Psoas muscle (tissue), 7 donors: ENCODE measurements at regions not wholly inside any gene's neighbourhood (a gene's known extent, or its start where the extent isn't known, plus 50 kb on each side); places are given as distances from the start of the nearest gene placed in this dataset.

ENCODE experiments used
- ATAC-seq, 4 donors: fragments of 200-7000 bp; cut with Tn5 transposase; one replicate each; pipeline ENCODE4 v1.9.1; 2020; ENCODE audit warnings: moderate library complexity in 3 of 4, mild to moderate bottlenecking in 2 of 4
- DNase-seq, 2 donors: peaks; one replicate each; pipeline ENCODE4 v3.0.0-alpha.2; 2020
- H3K27ac ChIP-seq: fragments of 200-600 bp; one replicate; pipeline ENCODE4 v1.8.0; 2022
- H3K27me3 ChIP-seq, 3 donors: fragments of 200-600 bp in 1 of 3; one replicate each; pipeline versions ENCODE4 v1.6.1 to v1.8.0; 2013 to 2022; ENCODE audit warnings: low read length in 2 of 3, mild to moderate bottlenecking in 2 of 3, moderate library complexity in 1 of 3; ENCODE audit not compliant: insufficient read depth in 3 of 3
- H3K36me3 ChIP-seq, 2 donors: fragments of 200-600 bp in 1 of 2; one replicate each; pipeline versions ENCODE4 v1.6.1 to v1.8.0; 2013 to 2022; ENCODE audit warnings: low read depth in 1 of 2, mild to moderate bottlenecking in 1 of 2, moderate library complexity in 1 of 2; ENCODE audit not compliant: insufficient read depth in 1 of 2
- H3K4me1 ChIP-seq: fragments of 200-600 bp; one replicate; pipeline ENCODE4 v1.8.0; 2022
- H3K4me3 ChIP-seq: fragments of 200-600 bp; one replicate; pipeline ENCODE4 v1.8.0; 2022; ENCODE audit warnings: mild to moderate bottlenecking
- H3K9me3 ChIP-seq: fragments of 200-600 bp; one replicate; pipeline ENCODE4 v1.8.0; 2022
- WGBS, 3 donors: extraction: QIAGEN DNeasy Blood & Tissue Kit; methylation state at CpG; one replicate each; pipeline versions ENCODE4 v1.1.6 to v1.1.7; 2013; 5-methylcytosine and 5-hydroxymethylcytosine counted together
- intact Hi-C, 2 donors: fragments of 100-400 bp; cut with DNase I; formaldehyde crosslinking; loops; one replicate each; pipeline versions ENCODE4 v1.11.0 to v1.14.2; 2022
- TF ChIP-seq, protein P1 (sequence below): fragments of 200-600 bp; IDR thresholded peaks from one replicate; pipeline ENCODE4 v1.8.0; 2022; ENCODE audit warnings: antibody characterized with exemption
- donor health status: healthy with polysubstance abuse.
- donor health status: DM: no; HTN: no; CAD: no; lungs with moderate emphysema.
- donor health status: Bipolar disorder and iron deficiency.
- donor health status: healthy.
- donor health status: DM: yes; HTN: yes; CAD: no.
- donor health status: DM: no; HTN: no; CAD: no.
- donor health status: DM: yes; HTN: yes; CAD: no.

DNA sequence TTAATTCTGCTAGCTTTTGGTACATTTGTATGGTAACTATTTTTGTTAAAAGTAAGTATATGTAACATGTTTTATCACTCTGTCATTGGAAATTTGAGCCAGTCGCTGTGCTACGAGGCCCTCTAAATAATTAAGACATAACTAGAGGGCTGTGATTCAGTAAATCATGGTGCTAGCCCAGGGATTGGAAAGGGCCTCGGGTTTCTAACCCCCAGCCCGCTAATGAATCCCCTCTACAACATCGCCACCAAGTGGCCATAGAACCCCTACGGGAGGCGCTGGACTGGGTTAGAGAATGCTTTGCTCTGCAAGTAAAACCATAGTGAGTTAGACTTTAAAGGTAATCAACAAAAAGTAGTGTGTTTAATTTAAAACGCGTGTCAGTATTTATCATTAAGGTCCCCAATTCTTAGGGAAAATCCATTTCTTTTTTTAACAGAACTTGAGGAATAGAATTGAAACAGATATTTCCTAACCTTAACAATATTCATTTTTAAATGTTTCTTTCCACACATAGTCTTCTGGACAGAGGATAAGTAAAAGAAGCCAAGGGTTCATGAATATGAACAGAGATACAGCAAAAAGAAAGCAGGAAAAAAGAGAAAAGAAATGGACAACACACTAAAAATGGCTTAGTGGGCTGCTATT is 744.7 kb downstream of the EPHA3 start:
- Histone ChIP-seq H3K27me3 (no peaks in the 10 kb centered on the region), H3K4me3 (no peak overlapping the region), H3K4me1 (no peaks in the 10 kb centered on the region), H3K36me3 (no peaks in the 10 kb centered on the region), H3K9me3 (no peaks in the 10 kb centered on the region), H3K27ac (no peak overlapping the region)
- ATAC-seq, result no peak
- 23 to 28% (median 24%) methylated on average over 9 of the region's 9 CpGs for WGBS, 3 donors
- TF ChIP-seq, protein P1, sequence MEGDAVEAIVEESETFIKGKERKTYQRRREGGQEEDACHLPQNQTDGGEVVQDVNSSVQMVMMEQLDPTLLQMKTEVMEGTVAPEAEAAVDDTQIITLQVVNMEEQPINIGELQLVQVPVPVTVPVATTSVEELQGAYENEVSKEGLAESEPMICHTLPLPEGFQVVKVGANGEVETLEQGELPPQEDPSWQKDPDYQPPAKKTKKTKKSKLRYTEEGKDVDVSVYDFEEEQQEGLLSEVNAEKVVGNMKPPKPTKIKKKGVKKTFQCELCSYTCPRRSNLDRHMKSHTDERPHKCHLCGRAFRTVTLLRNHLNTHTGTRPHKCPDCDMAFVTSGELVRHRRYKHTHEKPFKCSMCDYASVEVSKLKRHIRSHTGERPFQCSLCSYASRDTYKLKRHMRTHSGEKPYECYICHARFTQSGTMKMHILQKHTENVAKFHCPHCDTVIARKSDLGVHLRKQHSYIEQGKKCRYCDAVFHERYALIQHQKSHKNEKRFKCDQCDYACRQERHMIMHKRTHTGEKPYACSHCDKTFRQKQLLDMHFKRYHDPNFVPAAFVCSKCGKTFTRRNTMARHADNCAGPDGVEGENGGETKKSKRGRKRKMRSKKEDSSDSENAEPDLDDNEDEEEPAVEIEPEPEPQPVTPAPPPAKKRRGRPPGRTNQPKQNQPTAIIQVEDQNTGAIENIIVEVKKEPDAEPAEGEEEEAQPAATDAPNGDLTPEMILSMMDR, result peak; percentile 31
- intact Hi-C loops, result no loop called here
- DNase-seq, result no peak

DNA sequence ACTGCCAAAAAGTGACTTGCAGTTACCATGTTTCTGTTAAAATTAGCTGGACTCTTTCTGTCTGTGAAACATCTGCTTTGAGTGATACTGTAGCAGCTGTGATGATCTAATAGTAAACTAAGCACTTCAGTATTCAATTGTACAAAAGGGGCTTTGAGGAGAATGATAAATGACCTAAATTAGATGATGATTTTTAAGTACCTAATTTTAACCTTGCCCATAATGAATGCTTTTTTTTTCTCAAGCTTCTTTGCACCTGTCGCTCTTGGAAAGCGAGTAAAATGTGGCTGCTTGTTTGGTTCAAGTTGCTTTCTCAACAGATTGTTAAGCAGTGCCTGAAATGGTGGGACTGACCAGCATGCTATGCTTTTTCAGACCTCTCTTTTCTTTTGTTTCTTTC is 752.3 kb downstream of the EPHA3 start:
- ATAC-seq (no peak), DNase-seq (no peak)
- Histone ChIP-seq H3K9me3 (no peaks in the 10 kb centered on the region), H3K4me3 (no peak overlapping the region), H3K27ac (no peak overlapping the region), H3K27me3 (no peaks in the 10 kb centered on the region), H3K36me3 (no peaks in the 10 kb centered on the region), H3K4me1 (no peaks in the 10 kb centered on the region)
- TF ChIP-seq, protein P1, result no peak
- intact Hi-C loops, result no loop called here
- 21 to 34% (median 32%) methylated on average over 2 of the region's 2 CpGs for WGBS, 3 donors

DNA sequence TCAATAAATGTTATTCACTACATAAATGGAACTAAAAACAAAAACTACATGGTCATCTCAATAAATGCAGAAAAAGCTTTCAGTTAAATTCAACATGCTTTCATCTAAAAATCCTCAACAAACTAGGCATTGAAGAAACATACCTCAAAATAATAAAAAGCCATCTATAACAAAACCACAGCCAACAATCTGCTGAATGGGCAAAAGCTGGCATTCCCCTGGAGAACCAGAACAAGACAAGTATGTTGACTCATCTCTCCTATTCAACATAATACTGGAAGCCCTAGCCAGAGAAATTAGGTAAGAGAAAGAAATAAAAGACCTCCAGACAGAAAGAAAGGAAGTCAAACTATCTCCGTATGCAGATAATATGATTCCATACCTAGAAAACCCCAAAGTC is 759.9 kb downstream of the EPHA3 start:
- no peaks in the 10 kb centered on the region for H3K9me3 ChIP-seq
- H3K27me3 ChIP-seq, result no peaks in the 10 kb centered on the region
- WGBS, 3 donors, result 57 to 68% (median 64%) methylated on average over 1 of the region's 1 CpG
- ATAC-seq (no peak), DNase-seq (no peak)
- no peak overlapping the region for H3K4me3 ChIP-seq
- intact Hi-C loops, result no loop called here
- TF ChIP-seq, protein P1, result no peak
- H3K36me3 ChIP-seq, result no peaks in the 10 kb centered on the region
- H3K4me1 ChIP-seq, result no peaks in the 10 kb centered on the region
- no peak overlapping the region for H3K27ac ChIP-seq

DNA sequence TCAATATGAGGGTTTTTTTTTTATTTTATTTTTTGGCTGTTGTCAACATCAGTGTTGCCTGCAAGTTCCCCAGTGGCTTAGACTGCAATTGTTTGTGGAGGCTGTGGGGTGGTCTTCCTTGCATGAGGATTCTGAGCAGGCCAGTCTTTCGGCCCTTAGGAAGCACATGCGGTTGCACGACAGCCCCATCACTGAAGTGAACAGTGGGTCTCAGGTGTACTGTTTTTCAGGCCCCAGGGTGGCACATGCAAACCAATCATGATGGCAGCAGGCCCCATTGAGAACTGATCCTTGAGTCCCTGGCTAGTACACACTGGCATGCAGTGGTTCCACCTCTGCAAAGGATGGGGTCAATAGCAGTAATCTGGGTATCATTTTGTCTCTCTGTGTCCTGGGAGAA is 768.7 kb downstream of the EPHA3 start:
- WGBS, 3 donors, result 93 to 98% (median 96%) methylated on average over 3 of the region's 3 CpGs
- no peak for DNase-seq
- intact Hi-C loops, result no loop called here

More for the DNA sequence above, 768.7 kb downstream of the EPHA3 start:
- Histone ChIP-seq H3K27me3 (no peaks in the 10 kb centered on the region), H3K36me3 (no peaks in the 10 kb centered on the region), H3K4me1 (no peaks in the 10 kb centered on the region), H3K4me3 (no peak overlapping the region), H3K9me3 (no peaks in the 10 kb centered on the region), H3K27ac (no peak overlapping the region)
- ATAC-seq, result no peak
- TF ChIP-seq, protein P1, result no peak
